ENCODE measurements at regions not wholly inside any gene's neighbourhood (a gene's known extent, or its start where the extent isn't known, plus 50 kb on each side); places are given as distances from the start of the nearest gene placed in this dataset.
A peak's percentile ranks its signal among the peaks of the same experiment; 100 is the strongest.

GRCh38 chr12:90111791-90112580, 403.3 kb upstream of the ATP2B1 start:
- DNase-seq = no peak

DNA sequence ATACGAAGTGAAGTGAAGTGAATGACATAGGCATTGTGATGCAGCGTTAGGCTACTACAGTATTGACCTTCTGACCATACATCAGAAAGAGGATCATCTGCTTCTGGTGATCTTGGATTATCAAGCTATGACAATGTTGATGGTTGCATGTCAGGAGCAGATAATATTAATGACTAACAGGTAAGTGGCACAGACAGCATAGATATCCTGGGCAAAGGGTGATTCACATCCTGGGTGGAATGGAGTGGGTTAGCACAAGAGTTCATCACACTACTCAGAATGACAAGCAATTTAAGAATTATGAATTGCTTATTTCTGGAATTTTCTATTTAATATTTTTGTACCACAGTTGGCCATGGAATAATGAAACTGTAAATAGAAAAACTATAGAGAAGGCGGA, 397.9 kb upstream of the ATP2B1 start:
- no peak for DNase-seq

- DNase-seq = peak; percentile 9
Observed at GRCh38 chr12:90102957-90103652, 394.5 kb upstream of the ATP2B1 start.

- DNase-seq = no peak
Observed at GRCh38 chr12:90100579-90100978, 391.9 kb upstream of the ATP2B1 start.

GRCh38 chr12:90099288-90099687, 390.6 kb upstream of the ATP2B1 start:
- no peak for DNase-seq

- DNase-seq = peak; percentile 26
Observed at GRCh38 chr12:90098132-90098779, 389.6 kb upstream of the ATP2B1 start.

DNA sequence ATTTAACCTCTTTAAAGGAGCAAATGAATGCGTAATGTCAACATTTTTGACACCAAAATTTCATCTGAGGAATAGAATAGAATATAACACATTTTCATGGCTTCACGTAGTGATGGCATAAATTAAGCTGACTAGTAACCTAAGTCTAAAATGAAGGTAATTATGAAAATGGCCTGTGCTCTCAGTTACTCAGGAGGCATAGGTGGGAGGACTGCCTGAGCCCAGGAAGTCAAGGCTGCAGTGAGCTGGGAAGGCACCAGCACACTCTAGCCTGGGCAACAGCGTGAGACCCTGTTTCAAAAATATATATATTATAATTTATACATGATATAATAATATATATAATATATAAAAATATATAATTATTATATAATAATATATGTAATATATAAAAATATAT, 383.2 kb upstream of the ATP2B1 start:
- DNase-seq = no peak

DNA sequence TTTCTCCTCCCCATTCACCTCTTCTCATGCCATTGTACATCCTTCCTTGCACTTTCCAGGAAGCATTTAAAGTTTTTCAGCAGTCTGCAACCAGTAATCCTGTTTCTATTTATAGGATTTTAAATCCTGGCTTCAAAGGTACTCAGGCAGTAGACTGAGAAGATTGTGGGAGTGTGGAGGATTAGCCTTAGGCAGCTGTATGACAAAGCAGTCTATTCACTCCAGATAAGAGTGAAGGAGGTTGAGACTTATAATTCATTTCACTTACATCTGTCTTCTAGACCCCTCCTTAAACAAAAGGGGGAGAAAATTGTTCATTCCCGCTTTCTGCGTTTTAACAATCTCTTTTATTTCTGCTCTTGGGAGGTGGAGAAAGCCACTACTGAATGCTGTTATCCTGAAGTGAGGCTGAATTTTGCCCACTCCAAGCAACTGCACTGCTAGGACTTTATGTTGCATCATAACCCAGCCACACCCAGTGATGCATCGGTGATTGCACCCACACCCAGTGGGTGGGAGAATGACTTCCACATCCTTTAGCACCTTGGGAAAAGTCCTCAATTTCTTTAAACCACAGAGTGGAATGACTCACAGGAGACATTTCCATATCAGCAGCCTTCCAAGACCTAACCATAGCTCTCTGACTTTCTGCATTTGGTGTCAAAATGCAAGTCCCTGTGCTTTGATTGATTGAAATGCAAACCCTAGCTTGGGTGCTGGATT, 382.5 kb upstream of the ATP2B1 start:
- no peak for DNase-seq

DNA sequence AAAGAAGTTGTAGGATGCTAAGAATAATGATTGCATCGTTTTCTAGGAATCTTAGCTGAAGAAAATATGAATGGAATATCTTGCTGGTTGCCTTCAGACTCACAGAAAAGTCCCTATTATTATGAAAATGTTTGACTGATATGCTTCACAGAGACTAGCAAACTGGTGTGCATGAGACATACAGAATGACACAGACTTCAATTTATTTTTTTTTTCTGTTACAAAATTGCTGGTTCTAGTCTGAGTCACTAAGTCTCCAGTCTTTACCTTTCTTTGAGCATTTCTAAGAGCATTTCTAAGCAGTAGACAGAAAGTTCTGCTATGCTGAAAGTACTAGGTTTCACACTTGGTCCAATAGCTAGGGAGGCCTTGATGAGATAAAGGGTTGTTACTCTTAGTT, 377.6 kb upstream of the ATP2B1 start:
- no peak for DNase-seq

DNA sequence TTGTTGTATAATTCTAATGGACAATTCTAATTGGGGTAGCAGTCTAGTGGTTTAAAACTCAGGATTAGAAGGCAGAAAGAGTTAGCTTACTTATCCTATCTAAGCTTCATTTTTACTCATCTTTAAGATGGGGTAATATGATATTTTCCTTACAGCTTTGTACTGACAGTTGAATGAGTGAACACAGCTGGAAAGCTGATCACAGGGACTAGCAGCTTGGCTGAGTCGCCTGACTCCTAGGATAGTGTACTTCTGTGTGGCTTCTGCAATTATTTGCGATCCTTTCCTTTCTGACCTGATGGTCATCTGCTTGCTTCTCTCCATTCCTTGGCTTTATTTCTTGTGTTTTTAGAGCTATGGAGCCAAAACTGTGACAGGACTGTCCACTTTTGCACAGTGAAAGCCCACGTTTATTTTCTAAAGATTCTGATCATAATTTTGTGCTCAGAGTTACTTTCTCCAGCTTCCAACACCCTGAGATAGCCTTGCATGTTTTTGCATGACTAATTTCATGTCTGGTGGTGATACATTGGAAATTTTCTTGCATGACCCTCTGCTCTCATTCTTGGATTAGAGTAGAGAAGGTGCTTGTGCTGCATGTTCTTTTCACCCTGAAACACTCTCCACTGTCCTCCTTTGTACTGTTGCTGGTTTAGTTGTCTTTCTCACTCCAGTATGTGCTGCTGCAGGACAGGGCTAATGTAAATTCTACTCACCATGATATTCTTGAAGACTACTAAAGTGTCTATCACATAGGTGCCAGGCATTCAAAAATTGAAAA, 377.0 kb upstream of the ATP2B1 start:
- no peak for DNase-seq

- DNase-seq = no peak
Observed at GRCh38 chr12:90084018-90084417, 375.4 kb upstream of the ATP2B1 start.

DNA sequence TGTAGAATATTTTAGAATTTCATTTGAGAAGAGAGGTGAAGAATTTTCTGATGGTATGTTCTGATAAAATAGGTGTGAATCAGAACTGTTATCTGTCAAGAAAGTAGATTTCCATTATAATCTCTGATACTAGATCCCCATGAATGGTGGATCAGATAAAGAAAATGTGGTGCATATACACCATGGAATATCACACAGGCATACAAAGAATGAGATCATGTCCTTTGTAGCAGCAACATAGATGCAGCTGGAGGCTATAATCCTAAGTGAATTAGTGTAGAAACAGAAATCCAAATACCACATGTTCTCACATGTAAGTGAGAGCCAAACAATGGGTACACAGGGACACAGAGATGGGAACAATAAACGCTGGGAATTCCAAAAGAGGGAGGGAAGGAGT, 372.0 kb upstream of the ATP2B1 start:
- DNase-seq = no peak

GRCh38 chr12:90079529-90080210, 371.0 kb upstream of the ATP2B1 start:
- DNase-seq = no peak

DNA sequence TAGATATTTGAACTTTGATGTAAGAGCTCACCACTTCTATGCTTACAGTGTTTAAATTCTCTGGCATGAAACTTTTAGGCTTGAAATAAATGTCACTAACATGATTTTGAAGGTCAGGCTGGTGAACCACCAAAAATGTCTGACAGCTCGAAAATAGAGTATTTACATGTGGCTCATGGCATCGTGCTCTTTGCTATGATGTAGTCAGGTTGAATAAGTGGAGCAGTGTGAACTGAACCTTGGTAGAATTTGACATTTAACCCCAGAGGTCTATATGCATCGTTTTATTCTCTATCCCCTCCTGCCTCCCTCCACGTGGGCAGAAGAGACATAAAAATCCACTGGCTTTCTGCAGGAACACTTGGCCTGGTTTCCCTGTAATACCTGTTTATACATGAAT, 369.7 kb upstream of the ATP2B1 start:
- no peak for DNase-seq

GRCh38 chr12:90077756-90078155, 369.1 kb upstream of the ATP2B1 start:
- DNase-seq = no peak

DNA sequence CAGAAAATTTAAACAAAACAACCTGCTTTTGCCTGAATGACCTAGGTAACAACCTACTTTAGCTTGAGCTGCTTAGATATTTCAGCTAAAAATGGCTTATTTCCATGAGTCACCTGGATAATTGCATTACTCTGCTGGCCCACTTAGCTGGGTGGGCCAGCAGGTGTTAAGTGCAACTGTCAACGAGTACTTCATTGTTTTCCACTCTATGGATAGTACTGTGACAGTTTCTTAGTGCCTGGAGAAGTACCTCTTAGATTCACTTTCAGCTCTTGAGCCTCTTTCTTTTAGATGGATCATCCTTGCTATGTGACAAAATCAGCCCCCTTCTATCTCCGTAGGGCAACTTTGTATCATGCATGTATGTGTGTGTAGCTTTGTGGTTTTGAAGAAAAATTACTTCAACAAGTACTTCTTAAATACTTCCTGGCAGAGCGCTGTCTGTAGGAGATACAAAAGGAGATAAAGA, 368.2 kb upstream of the ATP2B1 start:
- no peak for DNase-seq

GRCh38 chr12:90075685-90076084, 367.0 kb upstream of the ATP2B1 start:
- no peak for DNase-seq

GRCh38 chr12:90074086-90074485, 365.4 kb upstream of the ATP2B1 start:
- DNase-seq = no peak

GRCh38 chr12:90071996-90072395, 363.4 kb upstream of the ATP2B1 start:
- DNase-seq = no peak

GRCh38 chr12:90069711-90070110, 361.1 kb upstream of the ATP2B1 start:
- no peak for DNase-seq

DNA sequence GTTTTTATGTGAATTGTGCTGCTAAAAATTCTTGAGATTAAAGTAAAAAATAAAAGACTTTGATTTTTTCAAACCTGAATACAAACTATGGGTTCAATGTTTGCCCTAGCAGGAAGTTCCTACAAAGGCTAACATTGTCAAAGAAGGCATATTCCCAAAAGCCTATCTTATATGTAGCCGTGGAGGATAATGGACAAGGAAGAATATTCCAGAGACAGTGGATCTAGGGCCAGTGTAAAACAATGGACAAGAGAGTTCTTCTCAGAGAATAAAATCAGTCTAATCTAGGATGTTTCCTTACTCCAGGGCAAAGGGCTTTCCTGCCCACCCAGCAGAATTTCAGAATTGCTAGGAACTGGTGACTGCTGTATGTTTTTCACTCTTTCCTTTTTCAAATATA, 359.2 kb upstream of the ATP2B1 start:
- no peak for DNase-seq

All from NCI-H510A treated with DMSO at 0.1 percent for 48 hours (cell line).